GM04504 (cell line): ENCODE measurements at regions not wholly inside any gene's neighbourhood (a gene's known extent, or its start where the extent isn't known, plus 50 kb on each side); places are given as distances from the start of the nearest gene placed in this dataset.

Source experiments
- DNase-seq: peaks from one replicate; pipeline ENCODE4 v3.0.0-alpha.2; 2012; ENCODE audit warnings: low read depth

DNA sequence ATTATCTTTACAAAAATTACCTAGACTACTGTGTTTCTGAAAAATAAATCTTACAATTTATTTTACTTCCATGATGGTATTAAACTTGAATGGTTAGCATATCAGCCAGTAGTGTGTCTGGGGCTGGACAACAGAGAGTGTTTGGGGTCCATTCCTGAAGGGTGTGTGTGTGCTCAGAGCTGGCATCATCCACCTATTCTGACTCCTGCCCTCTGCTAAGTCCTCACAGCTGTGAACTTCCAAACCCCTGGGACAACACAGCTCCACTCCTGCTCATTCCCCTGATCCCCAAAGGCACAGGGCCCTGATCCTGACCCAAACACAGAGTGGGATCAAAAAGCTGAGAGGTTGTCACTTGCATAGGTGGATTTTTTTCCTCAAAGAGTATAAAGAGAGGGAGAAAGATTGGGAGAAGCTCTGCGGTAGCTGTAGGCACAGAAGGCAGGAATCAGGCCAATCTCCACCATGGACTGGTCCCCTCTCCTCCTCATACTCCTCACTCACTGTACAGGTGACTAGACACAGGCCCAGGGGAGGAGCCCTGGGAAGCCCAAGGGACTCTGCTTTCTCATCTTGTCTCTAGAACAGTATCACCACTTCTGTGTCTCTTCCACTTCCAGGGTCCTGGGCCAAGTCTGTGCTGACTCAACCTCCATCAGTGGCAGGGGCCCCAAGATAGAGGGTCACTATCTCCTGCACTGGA is 55.7 kb upstream of the TOP3B start:
- DNase-seq, result no peak

GRCh38 chr22:22037740-22038139 is 55.2 kb upstream of the TOP3B start:
- no peak for DNase-seq

GRCh38 chr22:22037229-22037628 is 54.6 kb upstream of the TOP3B start:
- no peak for DNase-seq

- DNase-seq, result no peak
Measured at GRCh38 chr22:22036588-22036987, 54.0 kb upstream of the TOP3B start.

- DNase-seq, result no peak
Measured at GRCh38 chr22:22035771-22036314, 53.3 kb upstream of the TOP3B start.

DNA sequence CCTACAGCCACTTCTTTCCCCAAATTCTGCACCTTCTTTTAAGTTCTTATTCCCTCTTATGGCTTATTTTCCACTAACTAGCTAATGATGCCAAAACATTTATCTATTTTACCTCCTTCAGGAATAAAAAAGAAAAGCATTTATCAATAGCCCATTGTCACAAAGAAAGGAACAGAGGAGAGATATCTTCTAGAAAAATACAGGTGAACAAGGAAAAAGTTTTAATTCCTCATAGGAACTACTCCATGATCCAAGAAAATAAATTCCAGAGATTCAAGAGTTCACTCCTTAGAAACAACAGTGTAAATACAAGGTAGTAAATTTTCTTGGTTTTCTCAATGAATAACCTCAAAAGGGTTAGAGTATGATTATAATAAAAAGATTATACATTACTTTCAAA is 52.6 kb upstream of the TOP3B start:
- DNase-seq, result no peak

- no peak for DNase-seq
Measured at GRCh38 chr22:22034469-22035132, 52.0 kb upstream of the TOP3B start.

- DNase-seq, result no peak
Measured at GRCh38 chr22:22033803-22034468, 51.3 kb upstream of the TOP3B start.

DNA sequence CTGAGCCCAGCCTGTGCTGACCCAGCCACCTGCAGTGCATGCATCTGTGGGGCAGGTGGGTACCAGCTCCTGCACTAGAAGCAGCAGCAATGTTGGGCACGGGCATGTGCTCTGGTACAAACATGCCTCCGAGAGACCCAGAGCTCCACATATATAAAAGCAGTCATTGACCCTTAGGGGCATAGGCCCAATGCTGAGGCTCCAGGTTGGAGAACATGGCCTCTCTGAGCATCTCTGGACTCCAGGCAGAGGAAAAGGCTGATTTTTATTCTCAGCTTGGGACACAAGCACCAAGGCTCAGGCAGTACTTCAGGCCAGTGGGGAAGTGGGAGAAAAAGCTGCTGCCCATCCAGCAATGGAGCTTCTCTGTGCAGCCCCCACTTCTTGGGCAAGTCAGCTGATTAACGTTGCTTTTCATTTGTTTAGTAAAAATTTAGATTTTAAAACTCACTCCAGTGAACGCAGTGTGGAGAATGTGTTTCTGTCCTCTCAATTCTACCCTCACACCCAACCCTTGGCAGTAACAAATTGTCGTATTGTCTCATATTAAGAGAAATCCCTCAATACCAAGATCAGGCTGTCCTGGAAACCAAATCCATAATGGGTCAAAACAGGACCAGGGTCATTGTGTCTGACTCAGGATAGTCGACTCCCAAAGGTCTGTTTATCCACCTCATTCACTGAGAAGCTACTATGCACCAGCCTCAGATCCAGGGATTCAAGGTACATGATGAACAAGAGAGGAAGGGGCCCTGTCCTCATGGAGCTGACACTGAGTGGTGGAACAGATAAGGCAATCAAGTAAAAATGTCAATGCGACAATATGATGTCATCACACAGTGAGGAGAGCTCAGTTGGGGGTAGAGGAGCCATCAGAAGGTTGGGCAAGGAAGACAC is 50.6 kb upstream of the TOP3B start:
- DNase-seq, result no peak

- no peak for DNase-seq
Measured at GRCh38 chr22:22032099-22032905, 49.7 kb upstream of the TOP3B start.
